ENCODE measurements at regions not wholly inside any gene's neighbourhood (a gene's known extent, or its start where the extent isn't known, plus 50 kb on each side); places are given as distances from the start of the nearest gene placed in this dataset.

DNA sequence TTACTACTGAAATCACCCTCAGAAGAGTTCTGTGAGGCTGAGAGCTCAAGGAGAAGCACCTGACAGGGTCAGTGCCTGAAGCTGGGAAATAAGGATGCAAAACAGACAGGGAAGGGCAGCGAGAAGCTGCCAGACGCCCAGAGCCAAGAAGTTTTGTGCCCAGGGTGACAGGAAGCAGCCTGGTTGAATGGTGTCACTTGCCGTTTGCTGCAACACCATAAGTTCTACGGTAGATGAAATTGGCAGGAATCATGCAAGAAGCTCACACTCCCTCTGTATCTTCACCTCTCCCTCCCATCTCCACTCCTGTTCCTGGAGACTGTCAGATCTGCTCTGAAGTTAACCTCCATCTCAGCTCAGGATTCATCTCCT lies 117.0 kb upstream of the SLC14A2 start:
- TF ChIP-seq, protein P1, sequence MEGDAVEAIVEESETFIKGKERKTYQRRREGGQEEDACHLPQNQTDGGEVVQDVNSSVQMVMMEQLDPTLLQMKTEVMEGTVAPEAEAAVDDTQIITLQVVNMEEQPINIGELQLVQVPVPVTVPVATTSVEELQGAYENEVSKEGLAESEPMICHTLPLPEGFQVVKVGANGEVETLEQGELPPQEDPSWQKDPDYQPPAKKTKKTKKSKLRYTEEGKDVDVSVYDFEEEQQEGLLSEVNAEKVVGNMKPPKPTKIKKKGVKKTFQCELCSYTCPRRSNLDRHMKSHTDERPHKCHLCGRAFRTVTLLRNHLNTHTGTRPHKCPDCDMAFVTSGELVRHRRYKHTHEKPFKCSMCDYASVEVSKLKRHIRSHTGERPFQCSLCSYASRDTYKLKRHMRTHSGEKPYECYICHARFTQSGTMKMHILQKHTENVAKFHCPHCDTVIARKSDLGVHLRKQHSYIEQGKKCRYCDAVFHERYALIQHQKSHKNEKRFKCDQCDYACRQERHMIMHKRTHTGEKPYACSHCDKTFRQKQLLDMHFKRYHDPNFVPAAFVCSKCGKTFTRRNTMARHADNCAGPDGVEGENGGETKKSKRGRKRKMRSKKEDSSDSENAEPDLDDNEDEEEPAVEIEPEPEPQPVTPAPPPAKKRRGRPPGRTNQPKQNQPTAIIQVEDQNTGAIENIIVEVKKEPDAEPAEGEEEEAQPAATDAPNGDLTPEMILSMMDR (IDR thresholded peaks at IDR 0.05; ENCODE audit: insufficient read depth, missing control alignments): no peak
- FAIRE-seq (no peak), DNase-seq (ENCODE audit: insufficient read length, low spot score) (no peak)

DNA sequence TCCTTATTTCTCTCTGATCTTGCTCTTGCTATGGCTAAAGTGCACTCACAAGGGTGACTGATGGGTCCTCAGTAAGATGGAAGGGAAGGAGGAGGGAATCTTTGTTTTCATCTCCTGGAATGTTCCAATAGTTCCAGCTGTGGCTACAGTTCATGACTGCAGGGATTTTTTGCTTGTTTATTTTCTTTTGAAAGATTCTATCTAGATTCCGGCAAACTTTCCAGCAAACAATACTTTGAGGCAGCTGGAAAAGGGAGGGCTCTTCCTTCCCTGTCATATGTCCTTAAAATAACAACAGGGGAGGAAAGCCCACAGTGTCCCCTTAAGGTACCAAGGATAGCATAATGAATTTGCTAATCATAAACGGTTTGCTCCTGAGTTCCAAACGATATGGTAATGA lies 111.3 kb upstream of the SLC14A2 start:
- TF ChIP-seq, protein P1 (IDR thresholded peaks at IDR 0.05; ENCODE audit: insufficient read depth, missing control alignments): no peak
- FAIRE-seq (no peak), DNase-seq (ENCODE audit: insufficient read length, low spot score) (no peak)

DNA sequence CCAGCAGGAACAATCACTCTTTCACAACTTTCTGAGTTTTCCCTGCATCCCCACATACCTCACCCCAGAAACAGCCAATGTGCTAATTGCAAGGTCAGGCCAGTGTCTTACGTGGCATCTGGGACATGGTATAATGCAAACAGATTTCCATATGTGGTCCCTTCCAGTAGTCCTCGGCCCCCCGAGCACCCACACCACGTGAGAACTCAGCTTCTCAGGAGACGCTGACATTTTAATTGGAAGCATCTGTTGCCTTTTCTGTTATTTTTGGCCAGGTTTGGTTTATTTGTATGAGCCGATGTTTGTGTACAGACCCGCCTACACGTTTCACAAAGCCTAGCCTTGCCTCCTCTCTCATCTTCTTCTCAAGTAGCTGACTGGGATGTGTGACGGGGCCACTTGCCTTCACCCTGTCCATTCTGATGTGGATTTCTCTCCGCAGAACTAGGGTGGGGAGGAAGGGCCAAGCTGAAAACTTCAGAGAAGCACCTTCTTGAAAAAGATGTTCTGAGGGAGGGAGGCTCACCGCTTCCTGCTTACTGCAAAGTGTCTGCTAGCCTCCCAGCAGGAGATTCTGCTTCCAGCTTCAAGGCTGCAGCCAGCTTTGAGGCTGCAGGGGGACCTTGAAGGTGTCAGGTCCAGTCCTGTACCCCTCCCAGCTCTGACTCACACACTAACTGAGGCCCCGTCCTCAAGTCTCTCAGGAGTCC lies 109.6 kb upstream of the SLC14A2 start:
- no peak for FAIRE-seq
- TF ChIP-seq, protein P1 (IDR thresholded peaks at IDR 0.05; ENCODE audit: insufficient read depth, missing control alignments): no peak
- DNase-seq (ENCODE audit: insufficient read length, low spot score): no peak

DNA sequence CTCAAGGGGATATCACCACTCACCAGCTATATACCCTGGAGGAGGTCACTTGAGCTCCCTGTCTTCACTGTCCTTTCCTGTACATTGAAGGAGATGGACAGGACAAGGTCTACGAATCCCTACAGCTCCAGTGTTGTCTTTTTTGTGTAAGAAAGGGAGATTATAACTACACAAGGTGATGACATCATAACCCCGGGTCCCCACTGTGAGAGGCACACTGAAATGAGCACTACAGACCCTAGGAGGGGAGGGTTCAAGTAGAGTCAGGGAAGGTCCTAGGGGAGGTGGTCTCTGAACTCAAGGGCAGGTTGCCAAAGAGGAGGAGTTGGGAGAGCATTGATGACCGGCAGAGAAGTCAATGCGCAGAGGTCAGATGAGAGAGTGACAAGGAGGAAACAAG lies 108.3 kb upstream of the SLC14A2 start:
- FAIRE-seq: no peak
- no peak for DNase-seq (ENCODE audit: insufficient read length, low spot score)

DNA sequence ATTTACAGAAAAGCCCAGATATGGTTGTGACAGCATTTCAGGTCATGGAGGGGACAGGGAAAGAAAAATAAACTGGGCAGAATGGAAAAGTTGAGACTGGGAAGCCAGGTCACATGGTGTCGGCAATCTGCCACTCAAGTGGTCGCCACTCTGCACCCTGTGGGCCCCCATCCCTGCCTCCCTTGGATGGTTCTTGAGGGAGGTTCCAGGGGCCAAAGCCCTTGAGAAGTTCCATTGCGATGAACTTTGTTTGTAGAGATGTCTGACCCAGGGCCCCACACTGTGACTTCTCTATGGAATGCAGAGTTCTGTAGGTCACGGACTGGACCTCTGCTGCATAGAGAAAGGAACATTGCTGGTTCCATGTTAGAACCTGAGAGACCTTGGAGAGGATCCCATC lies 105.7 kb upstream of the SLC14A2 start:
- TF ChIP-seq, protein P1 (IDR thresholded peaks at IDR 0.05; ENCODE audit: insufficient read depth, missing control alignments): no peak
- DNase-seq (ENCODE audit: insufficient read length, low spot score) (no peak), FAIRE-seq (no peak)

More for the DNA sequence above, 108.3 kb upstream of the SLC14A2 start:
- TF ChIP-seq, protein P1 (IDR thresholded peaks at IDR 0.05; ENCODE audit: insufficient read depth, missing control alignments): no peak

DNA sequence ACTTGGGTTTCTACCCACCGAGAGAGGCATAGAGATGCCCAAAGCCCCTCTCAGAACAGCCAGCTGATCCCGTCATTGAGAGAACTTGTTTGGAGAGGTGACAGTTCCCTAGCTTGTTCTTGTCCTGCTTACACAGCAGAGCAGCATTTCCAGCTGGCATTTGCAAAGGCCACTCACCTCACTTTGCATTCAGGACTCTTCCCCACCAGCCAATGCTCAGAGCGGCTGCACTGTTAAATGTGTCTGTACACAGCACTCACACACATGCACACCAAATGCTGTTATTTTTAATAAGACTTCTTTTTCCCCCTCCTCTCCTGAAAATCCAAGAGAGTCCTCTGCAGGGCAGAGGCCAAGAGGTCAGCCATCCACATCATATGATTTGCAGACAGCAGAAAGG lies 104.6 kb upstream of the SLC14A2 start:
- TF ChIP-seq, protein P1 (IDR thresholded peaks at IDR 0.05; ENCODE audit: insufficient read depth, missing control alignments): no peak
- DNase-seq (ENCODE audit: insufficient read length, low spot score) (no peak), FAIRE-seq (no peak)

DNA sequence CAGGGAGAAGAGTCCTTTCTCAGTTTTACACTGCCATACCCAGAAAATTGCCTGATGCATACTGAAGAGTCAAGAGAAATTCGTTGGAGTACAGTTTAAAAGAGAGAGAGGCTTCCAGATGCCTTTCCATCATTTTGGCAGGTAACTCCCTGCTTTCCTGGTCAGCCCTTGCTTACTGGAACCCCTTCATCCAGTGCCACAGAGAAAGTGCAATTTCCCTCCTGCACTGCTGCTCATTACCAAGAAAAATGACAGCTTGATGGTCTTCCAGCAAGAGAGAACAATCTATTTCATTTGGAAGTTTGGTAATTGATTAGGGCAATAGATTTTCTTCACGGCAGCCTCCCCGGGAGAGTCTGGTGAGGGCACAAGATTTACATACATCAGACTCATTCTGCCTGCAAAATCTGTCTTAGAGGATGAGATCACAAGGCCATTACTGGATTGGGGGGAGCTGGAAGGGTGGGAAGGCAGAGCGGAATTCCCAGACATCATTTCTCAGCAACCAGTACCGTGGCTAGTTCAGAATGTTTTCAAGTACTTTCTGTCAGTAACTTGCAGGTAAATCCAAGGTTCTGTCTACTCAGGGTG lies 102.8 kb upstream of the SLC14A2 start:
- TF ChIP-seq, protein P1 (IDR thresholded peaks at IDR 0.05; ENCODE audit: insufficient read depth, missing control alignments): no peak
- no peak for DNase-seq (ENCODE audit: insufficient read length, low spot score)
- no peak for FAIRE-seq
